Fibroblast of lung (primary cell): ENCODE measurements at regions not wholly inside any gene's neighbourhood (a gene's known extent, or its start where the extent isn't known, plus 50 kb on each side); places are given as distances from the start of the nearest gene placed in this dataset.
"Not testable (repeated sequence)": the region's sequence is repeated elsewhere in the genome, so short reads cannot be mapped to it uniquely, and the experiment has no call there.

Experiments used
- DNase-seq, 2 donors: peaks; one replicate each; pipeline versions ENCODE4 v3.0.0 to v3.0.0-alpha.2; 2010; ENCODE audit warnings: low read depth in 2 of 2
- H2AFZ ChIP-seq: 2 replicates; pipeline ENCODE4 v1.5.1; 2012; ENCODE audit warnings: low read length, control low read depth, inconsistent platforms
- H3K27ac ChIP-seq: 2 replicates; pipeline ENCODE4 v1.5.1; 2011; ENCODE audit warnings: low read length, control low read depth; ENCODE audit not compliant: insufficient read depth
- H3K27me3 ChIP-seq: 2 replicates; pipeline ENCODE4 v1.5.1; 2011; ENCODE audit warnings: mild to moderate bottlenecking, low read length; ENCODE audit not compliant: control insufficient read depth, insufficient read depth
- H3K36me3 ChIP-seq: 2 replicates; pipeline ENCODE4 v1.5.1; 2011; ENCODE audit warnings: low read length; ENCODE audit not compliant: control insufficient read depth, insufficient read depth
- H3K4me1 ChIP-seq: 2 replicates; pipeline ENCODE4 v1.5.1; 2011; ENCODE audit warnings: low read length; ENCODE audit not compliant: control insufficient read depth, insufficient read depth; ENCODE audit errors: extremely low read depth
- H3K4me2 ChIP-seq: 2 replicates; pipeline ENCODE4 v1.5.1; 2011; ENCODE audit warnings: low read length, control low read depth; ENCODE audit not compliant: insufficient read depth; ENCODE audit errors: extremely low read depth
- H3K4me3 ChIP-seq, 4 experiments: fragments of 200-600 bp in 1 of 4; sonication (generic) in 1 of 4; replicated peaks in 1 of 4; 2 replicates each; pipeline ENCODE4 v1.5.1; 2011 to 2016; ENCODE audit warnings: low read length in 4 of 4, low read depth in 3 of 4, mild to moderate bottlenecking in 3 of 4, control low read depth in 2 of 4, inconsistent platforms in 1 of 4, mixed read lengths in 1 of 4; ENCODE audit not compliant: insufficient read depth in 1 of 4; ENCODE audit errors: control extremely low read depth in 1 of 4
- H3K79me2 ChIP-seq: 2 replicates; pipeline ENCODE4 v1.5.1; 2012; ENCODE audit warnings: mild to moderate bottlenecking, low read length, inconsistent platforms; ENCODE audit not compliant: control insufficient read depth, insufficient read depth
- H3K9ac ChIP-seq: 2 replicates; pipeline ENCODE4 v1.5.1; 2011; ENCODE audit warnings: mild to moderate bottlenecking, low read length, control low read depth; ENCODE audit not compliant: insufficient read depth
- H3K9me3 ChIP-seq: 2 replicates; pipeline ENCODE4 v1.5.1; 2012; ENCODE audit warnings: low read depth, low read length; ENCODE audit not compliant: control insufficient read depth, insufficient read depth
- H4K20me1 ChIP-seq: 2 replicates; pipeline ENCODE4 v1.5.1; 2011; ENCODE audit warnings: low read length; ENCODE audit not compliant: control insufficient read depth, insufficient read depth; ENCODE audit errors: extremely low read depth
- EZH2 ChIP-seq: IDR thresholded peaks from 2 replicates; pipeline ENCODE4 v1.5.1; 2012; ENCODE audit warnings: low read length, control low read depth, mild to moderate bottlenecking; ENCODE audit errors: missing control alignments
- TF ChIP-seq, protein P1 (sequence below), 2 donors: IDR thresholded peaks in 1 of 2; conservative IDR thresholded peaks in 1 of 2; 1 replicate in 1 of 2; 2 replicates in 1 of 2; pipeline ENCODE4 v1.5.1; 2011 to 2012; ENCODE audit warnings: low read length in 2 of 2, control low read depth in 1 of 2, inconsistent platforms in 1 of 2, low read depth in 1 of 2, mild to moderate bottlenecking in 1 of 2

DNA sequence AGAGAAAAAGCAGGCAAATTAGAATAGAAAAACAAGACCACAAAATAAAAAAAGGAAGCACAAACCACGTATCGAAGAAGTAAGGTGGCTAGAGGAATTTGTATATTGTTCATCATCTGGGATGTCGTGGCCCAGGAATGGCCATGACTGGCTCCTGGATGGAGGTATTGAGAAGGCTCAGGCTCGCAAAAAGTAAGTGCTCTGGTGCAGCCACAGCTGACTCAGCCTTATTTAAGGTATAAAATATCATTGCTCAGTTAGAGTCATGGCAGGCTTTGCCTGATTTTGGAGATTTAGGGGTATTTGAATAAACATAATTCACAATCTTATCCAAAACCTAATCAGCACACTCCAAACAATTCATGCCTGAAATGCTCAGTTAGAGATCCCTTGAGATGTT is 78.4 kb upstream of the FANCL start:
- TF ChIP-seq, protein P1, sequence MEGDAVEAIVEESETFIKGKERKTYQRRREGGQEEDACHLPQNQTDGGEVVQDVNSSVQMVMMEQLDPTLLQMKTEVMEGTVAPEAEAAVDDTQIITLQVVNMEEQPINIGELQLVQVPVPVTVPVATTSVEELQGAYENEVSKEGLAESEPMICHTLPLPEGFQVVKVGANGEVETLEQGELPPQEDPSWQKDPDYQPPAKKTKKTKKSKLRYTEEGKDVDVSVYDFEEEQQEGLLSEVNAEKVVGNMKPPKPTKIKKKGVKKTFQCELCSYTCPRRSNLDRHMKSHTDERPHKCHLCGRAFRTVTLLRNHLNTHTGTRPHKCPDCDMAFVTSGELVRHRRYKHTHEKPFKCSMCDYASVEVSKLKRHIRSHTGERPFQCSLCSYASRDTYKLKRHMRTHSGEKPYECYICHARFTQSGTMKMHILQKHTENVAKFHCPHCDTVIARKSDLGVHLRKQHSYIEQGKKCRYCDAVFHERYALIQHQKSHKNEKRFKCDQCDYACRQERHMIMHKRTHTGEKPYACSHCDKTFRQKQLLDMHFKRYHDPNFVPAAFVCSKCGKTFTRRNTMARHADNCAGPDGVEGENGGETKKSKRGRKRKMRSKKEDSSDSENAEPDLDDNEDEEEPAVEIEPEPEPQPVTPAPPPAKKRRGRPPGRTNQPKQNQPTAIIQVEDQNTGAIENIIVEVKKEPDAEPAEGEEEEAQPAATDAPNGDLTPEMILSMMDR (conservative IDR thresholded peaks at IDR 0.05 in 1 of 2, IDR thresholded peaks at IDR 0.05 in 1 of 2; ENCODE audit: low read depth in 1 of 2, low read length in 2 of 2) = no peak
- TF ChIP-seq EZH2 = no peak
- no peak for DNase-seq

DNA sequence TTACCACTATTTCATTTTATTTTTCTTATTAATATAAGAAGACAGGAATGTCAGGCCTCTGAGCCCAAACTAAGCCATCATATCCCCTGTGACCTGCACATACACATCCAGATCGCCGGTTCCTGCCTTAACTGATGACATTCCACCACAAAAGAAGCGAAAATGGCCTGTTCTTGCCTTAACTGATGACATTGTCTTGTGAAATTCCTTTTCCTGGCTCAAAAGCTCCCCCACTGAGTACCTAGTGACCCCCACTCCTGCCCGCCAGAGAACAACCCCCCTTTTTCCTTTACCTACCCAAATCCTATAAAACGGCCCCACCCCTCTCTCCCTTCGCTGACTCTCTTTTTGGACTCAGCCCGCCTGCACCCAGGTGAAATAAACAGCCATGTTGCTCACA is 77.8 kb upstream of the FANCL start:
- H4K20me1 ChIP-seq, H3K36me3 ChIP-seq, DNase-seq: not testable (repeated sequence)

More for the DNA sequence above, 78.4 kb upstream of the FANCL start:
- Histone ChIP-seq H3K4me1 (no peaks in the 10 kb centered on the region), H3K27ac (no peak overlapping the region), H3K4me3 (no peak overlapping the region), H3K9me3 (no peaks in the 10 kb centered on the region), H3K9ac (no peak overlapping the region), H3K27me3 (no peaks in the 10 kb centered on the region), H3K79me2 (no peaks in the 10 kb centered on the region), H2AFZ (no peak overlapping the region), H4K20me1 (no peaks in the 10 kb centered on the region), H3K4me2 (no peak overlapping the region), H3K36me3 (no peaks in the 10 kb centered on the region)

DNA sequence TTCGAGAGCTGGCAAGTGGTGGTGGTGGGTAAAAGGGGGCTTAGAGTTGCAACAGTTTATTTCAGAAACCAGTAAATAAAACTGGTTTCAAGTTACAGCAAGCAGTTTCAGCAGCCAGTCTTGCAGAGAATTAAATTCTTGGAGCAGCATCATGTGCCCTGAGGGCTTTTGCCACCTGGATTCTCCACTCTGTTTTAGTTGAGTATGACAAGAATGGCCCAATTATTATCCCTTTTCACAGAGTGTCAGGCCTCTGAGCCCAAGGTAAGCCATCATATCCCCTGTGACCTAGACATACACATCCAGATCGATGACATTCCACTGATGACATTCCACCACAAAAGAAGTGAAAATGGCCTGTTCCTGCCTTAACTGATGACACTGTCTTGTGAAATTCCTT is 72.8 kb upstream of the FANCL start:
- Histone ChIP-seq H3K27ac (no peak overlapping the region), H3K79me2 (no peaks in the 10 kb centered on the region), H4K20me1 (no peaks in the 10 kb centered on the region), H3K4me1 (no peaks in the 10 kb centered on the region), H2AFZ (no peak overlapping the region), H3K4me2 (no peak overlapping the region), H3K9me3 (no peaks in the 10 kb centered on the region), H3K9ac (no peak overlapping the region), H3K4me3 (no peak overlapping the region), H3K27me3 (no peaks in the 10 kb centered on the region), H3K36me3 (no peaks in the 10 kb centered on the region)
- TF ChIP-seq, protein P1 (conservative IDR thresholded peaks at IDR 0.05 in 1 of 2, IDR thresholded peaks at IDR 0.05 in 1 of 2; ENCODE audit: low read depth in 1 of 2, low read length in 2 of 2) = no peak
- TF ChIP-seq EZH2 = no peak
- DNase-seq = no peak

More for the DNA sequence above, 77.8 kb upstream of the FANCL start:
- H3K9me3 ChIP-seq, H2AFZ ChIP-seq, H3K27me3 ChIP-seq, H3K27ac ChIP-seq, H3K4me3 ChIP-seq, H3K9ac ChIP-seq, H3K79me2 ChIP-seq, H3K4me1 ChIP-seq, H3K4me2 ChIP-seq: not testable (repeated sequence)
